Upper lobe of right lung (tissue), 1 donor: ENCODE measurements at regions not wholly inside any gene's neighbourhood (a gene's known extent, or its start where the extent isn't known, plus 50 kb on each side); places are given as distances from the start of the nearest gene placed in this dataset.

Source experiments
- ATAC-seq: fragments of 200-7000 bp; cut with Tn5 transposase; one replicate; pipeline ENCODE4 v1.9.1; 2020; ENCODE audit warnings: mild to moderate bottlenecking, moderate library complexity
- DNase-seq: peaks from one replicate; pipeline ENCODE4 v3.0.0-alpha.2; 2020
- H3K27ac ChIP-seq: fragments of 200-600 bp; one replicate; pipeline ENCODE4 v1.8.0; 2022
- H3K27me3 ChIP-seq: fragments of 200-600 bp; one replicate; pipeline ENCODE4 v1.8.0; 2022; ENCODE audit warnings: mild to moderate bottlenecking
- H3K36me3 ChIP-seq: fragments of 200-600 bp; one replicate; pipeline ENCODE4 v1.8.0; 2022
- H3K4me1 ChIP-seq: fragments of 200-600 bp; one replicate; pipeline ENCODE4 v1.8.0; 2022
- H3K4me3 ChIP-seq: fragments of 200-600 bp; one replicate; pipeline ENCODE4 v1.8.0; 2022; ENCODE audit warnings: mild to moderate bottlenecking
- H3K9me3 ChIP-seq: fragments of 200-600 bp; one replicate; pipeline ENCODE4 v1.8.0; 2022
- CTCF ChIP-seq: fragments of 200-600 bp; IDR thresholded peaks from one replicate; pipeline ENCODE4 v1.8.0; 2022; ENCODE audit warnings: antibody characterized with exemption
- intact Hi-C: fragments of 100-400 bp; cut with DNase I; formaldehyde crosslinking; loops from one replicate; pipeline ENCODE4 v1.11.0; 2022
- donor health status: DM: no; HTN: yes; CAD: no; lungs with severe emphysema.

- Histone ChIP-seq H3K4me1 (peaks cover 24% of the 10 kb centered on the region), H3K27me3 (no peaks in the 10 kb centered on the region), H3K9me3 (no peaks in the 10 kb centered on the region), H3K36me3 (no peaks in the 10 kb centered on the region), H3K4me3 (no peak overlapping the region), H3K27ac (peak overlapping the region; percentile 12)
- ATAC-seq (peak; percentile 74), DNase-seq (no peak)
- TF ChIP-seq CTCF = no peak
- intact Hi-C loops = no loop called here
These were observed 340.9 kb upstream of the TBL1XR1 start for GRCh38 chr3:177538048-177538749.

- peaks cover 24% of the 10 kb centered on the region for H3K4me1 ChIP-seq
- H3K27me3 ChIP-seq = no peaks in the 10 kb centered on the region
- intact Hi-C loops = no loop called here
- H3K4me3 ChIP-seq = no peak overlapping the region
- H3K9me3 ChIP-seq = no peaks in the 10 kb centered on the region
- no peaks in the 10 kb centered on the region for H3K36me3 ChIP-seq
- ATAC-seq = no peak
- DNase-seq = no peak
- H3K27ac ChIP-seq = peak overlapping the region; percentile 12
- TF ChIP-seq CTCF = no peak
These were observed 341.8 kb upstream of the TBL1XR1 start for GRCh38 chr3:177538750-177539730.

GRCh38 chr3:177541541-177541940 lies 344.3 kb upstream of the TBL1XR1 start:
- intact Hi-C loops = no loop called here
- Histone ChIP-seq H3K4me1 (peaks cover 24% of the 10 kb centered on the region), H3K9me3 (no peaks in the 10 kb centered on the region), H3K4me3 (no peak overlapping the region), H3K36me3 (no peaks in the 10 kb centered on the region), H3K27ac (no peak overlapping the region), H3K27me3 (no peaks in the 10 kb centered on the region)
- no peak for DNase-seq
- no peak for ATAC-seq
- TF ChIP-seq CTCF = no peak

- TF ChIP-seq CTCF = no peak
- H3K4me3 ChIP-seq = no peak overlapping the region
- intact Hi-C loops = no loop called here
- H3K27me3 ChIP-seq = no peaks in the 10 kb centered on the region
- H3K27ac ChIP-seq = no peak overlapping the region
- H3K36me3 ChIP-seq = no peaks in the 10 kb centered on the region
- no peak for DNase-seq
- H3K9me3 ChIP-seq = no peaks in the 10 kb centered on the region
- no peaks in the 10 kb centered on the region for H3K4me1 ChIP-seq
- no peak for ATAC-seq
These were observed 348.7 kb upstream of the TBL1XR1 start for GRCh38 chr3:177545964-177546363.

GRCh38 chr3:177547711-177548350 lies 350.5 kb upstream of the TBL1XR1 start:
- H3K27ac ChIP-seq = no peak overlapping the region

More at GRCh38 chr3:177547711-177548350, 350.5 kb upstream of the TBL1XR1 start:
- Histone ChIP-seq H3K27me3 (no peaks in the 10 kb centered on the region), H3K4me3 (no peak overlapping the region), H3K36me3 (no peaks in the 10 kb centered on the region), H3K9me3 (no peaks in the 10 kb centered on the region), H3K4me1 (no peaks in the 10 kb centered on the region)
- intact Hi-C loops = no loop called here
- DNase-seq = no peak
- ATAC-seq = no peak
- TF ChIP-seq CTCF = no peak
